ENCODE measurements at regions not wholly inside any gene's neighbourhood (a gene's known extent, or its start where the extent isn't known, plus 50 kb on each side); places are given as distances from the start of the nearest gene placed in this dataset.

DNA sequence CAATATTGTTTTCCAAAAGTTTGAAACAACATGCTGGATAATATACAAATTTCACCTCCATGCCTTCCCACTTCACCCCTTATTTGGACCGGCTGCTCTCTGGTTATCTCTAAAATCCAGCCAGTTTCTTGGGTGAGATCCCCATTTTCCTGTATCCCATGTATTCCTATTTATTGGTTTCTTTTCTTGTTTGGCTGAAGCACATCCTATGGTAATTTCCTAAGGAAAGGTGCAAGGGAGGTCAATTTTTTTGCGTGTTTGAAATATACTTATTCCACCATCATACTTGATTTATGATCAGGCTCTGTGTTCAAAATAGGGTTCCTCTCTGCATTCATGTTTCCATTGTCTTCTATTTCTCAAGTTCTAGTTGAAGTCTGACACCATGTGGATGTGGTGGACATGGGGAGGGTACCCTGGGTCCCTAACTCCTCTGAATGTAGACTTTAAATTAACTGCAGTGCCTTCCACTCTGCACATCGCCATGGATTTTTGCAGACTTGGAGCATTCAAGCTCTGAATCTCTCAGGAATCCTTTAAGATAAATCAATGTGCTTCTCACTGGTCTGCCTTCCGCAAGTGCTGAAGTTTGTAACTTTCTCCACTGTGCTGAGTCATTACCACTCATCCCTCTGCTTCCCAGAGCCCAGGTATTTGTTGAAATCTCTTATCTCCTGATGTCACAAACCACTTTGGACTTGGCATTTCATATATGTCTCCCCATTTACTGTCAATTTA lies 52.1 kb upstream of the TLE3 start:
- no peak for DNase-seq

DNA sequence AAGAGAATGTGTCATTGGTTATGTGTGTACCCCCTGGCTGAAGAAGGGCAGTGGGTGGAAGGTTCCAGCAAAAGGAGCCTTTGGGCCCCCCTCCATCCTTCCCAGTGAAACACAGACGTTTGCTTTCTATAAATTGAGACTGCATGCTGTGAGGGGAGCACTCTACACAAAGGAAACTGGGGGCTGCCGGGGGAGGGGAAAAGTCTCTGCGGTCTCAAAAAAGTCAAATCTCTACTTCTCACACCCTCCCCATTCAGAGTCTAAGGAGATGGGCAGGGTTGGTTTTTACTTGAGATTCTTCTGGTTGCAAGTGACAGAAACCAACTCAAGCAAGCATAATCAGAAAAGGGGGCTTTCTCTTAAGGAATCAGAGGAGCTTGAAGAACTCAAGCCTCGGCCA lies 50.1 kb upstream of the TLE3 start:
- no peak for DNase-seq

All from stimulated activated CD4-positive, alpha-beta T cell treated with anti-CD3 and anti-CD28 coated beads, Interleukin-15, amount 100 ng/mL, for 24 hours (primary cell).